SK-N-DZ (cell line): ENCODE measurements at regions not wholly inside any gene's neighbourhood (a gene's known extent, or its start where the extent isn't known, plus 50 kb on each side); places are given as distances from the start of the nearest gene placed in this dataset.

Experiments
- DNase-seq: peaks from one replicate; pipeline ENCODE4 v3.0.0-alpha.2; 2015; ENCODE audit warnings: low spot score

- no peak for DNase-seq
Measured at GRCh38 chr6:95780037-95780436, 202.7 kb downstream of the MANEA start.

GRCh38 chr6:95784019-95784418 lies 206.7 kb downstream of the MANEA start:
- no peak for DNase-seq

- no peak for DNase-seq
Measured at GRCh38 chr6:95784869-95785268, 207.5 kb downstream of the MANEA start.

DNA sequence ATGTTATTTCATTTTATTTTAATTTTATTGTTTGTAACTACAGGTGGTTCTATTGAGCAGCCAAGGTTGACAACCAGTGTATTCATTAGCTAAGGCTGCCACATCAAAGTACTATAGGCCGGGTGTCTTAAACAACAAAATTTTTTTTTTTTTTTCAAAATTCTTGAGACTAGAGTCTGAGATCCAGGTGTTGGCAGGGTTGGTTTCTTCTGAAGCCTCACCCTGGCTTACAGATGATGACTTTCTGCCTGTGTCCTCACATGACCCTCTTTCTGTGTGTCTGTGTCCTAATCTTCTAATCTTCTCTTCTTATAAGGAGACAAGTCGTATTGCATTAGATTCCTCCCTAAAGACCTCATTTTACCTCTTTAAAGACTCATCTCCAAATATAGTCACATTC lies 208.4 kb downstream of the MANEA start:
- DNase-seq: peak; percentile 66

DNA sequence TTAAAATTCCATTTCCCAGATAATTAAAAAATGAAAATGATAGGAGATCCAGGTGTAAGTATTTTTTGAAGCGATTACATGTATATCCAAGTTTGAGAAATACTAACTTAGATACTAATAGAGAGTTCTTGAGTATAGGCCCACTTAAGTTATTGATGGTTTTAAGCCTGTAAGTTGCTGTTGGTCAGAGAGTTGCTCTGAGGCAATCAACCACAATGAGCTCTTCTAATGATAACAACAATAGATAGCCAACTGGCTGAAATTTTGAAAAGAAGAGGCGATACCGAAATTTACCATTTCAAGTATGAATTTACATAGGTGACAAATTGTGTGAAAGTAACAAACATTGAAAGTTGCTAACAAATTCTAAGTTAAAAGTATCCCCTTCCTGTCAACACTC lies 209.5 kb downstream of the MANEA start:
- no peak for DNase-seq

- DNase-seq: no peak
Measured at GRCh38 chr6:95790787-95791186, 213.5 kb downstream of the MANEA start.

GRCh38 chr6:95794749-95795148 lies 217.4 kb downstream of the MANEA start:
- DNase-seq: no peak

- no peak for DNase-seq
Measured at GRCh38 chr6:95795927-95796326, 218.6 kb downstream of the MANEA start.

- no peak for DNase-seq
Measured at GRCh38 chr6:95797054-95797453, 218.7 kb upstream of the FUT9 start.

DNA sequence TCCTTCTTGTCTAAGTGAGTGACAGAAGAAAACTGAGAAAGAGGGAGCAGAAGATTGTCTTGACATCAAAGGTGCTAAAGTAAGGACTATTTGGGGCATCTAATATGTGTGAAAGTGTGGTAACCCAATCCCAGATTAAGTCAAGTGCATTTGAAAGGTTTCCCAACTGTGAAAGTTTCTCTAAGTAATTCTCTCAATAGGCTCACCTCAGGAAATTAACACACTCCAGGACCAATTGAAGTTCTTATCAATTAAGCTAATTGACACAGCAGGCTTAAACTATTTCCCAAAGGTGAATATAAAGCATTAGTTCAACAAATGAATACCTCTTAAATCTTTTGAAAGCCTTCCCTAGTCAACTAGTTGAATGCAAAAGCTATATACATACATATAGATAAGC lies 212.8 kb upstream of the FUT9 start:
- DNase-seq: no peak

DNA sequence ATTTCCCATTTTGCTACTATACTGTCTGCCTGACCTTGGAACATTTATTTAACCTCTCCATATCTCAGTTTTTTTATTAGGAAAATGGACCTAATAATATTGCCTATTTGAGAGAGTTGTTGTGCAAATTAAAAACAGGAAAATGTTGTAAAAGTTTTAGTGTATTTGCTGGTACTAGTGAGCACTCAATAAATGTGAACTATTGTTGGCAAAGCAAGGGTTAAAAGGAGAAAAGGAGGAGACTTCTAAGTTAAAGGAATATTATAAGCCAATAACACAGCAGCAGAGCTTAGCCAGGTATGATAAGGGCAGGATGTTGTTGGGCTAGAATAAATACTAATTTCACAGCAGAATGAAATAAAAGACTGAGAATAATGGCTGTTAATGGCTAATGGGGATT lies 211.9 kb upstream of the FUT9 start:
- DNase-seq: no peak

DNA sequence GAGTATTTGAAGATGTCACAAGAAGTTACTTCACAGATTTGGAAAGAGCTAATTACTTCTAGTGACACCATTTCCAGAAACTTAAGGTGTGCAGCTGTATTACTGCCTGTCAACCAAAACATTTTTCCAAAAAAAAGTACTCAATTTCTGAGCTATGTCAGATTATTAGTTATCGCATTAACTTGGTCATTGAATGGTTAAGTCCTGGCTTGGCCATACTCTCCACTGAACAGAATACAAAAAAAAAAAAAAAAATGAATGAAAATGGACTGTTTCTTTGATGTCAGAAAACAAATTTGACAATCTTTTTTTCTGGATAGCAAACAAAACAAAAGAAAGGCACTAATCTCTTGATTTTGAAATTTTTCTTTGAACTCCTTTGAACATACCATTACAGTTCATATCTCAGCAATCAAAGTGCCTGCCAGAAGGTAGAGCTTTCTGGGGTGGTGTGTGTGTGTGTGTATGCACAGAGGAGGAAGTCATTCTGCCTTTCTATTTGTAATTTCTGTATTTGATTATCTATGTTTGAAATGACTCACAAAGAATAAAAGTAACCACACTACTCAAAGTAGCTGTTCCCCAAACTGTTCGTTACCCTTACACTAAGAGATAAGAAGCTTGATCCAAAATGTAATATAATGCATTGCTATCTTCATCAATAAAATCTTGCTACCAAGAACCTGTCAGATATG lies 210.8 kb upstream of the FUT9 start:
- no peak for DNase-seq

GRCh38 chr6:95805699-95806098 lies 210.1 kb upstream of the FUT9 start:
- DNase-seq: no peak

DNA sequence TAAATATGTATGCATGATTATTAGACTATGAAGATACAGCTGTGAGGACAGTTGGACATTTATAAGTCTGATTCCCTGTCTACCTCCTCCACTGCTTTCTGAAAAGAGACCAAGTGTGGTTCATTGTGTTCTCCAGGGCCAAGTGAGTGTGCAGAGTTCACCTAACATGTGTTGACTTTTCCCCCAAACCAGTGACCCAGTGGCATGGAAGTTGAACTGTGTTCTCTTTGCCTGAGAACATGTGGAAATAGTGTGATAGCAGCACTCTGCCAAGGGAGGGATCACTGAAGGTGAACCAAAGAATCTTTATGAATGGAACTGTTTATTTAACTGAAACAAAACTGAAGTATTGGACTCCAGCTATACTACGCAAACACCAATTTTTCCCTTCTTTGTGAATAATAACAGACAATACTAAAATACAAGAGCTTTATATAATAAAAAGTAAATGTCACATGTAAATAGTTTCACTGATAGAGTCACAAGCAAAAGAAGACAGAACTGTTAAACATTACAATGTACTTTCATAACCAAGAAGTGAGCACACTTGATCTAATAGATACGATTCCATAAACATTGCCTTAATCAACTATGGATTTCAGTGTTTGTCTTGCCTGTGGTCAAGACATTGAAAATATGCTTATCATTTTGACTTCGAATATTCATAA lies 200.3 kb upstream of the FUT9 start:
- no peak for DNase-seq

GRCh38 chr6:95819461-95819860 lies 196.3 kb upstream of the FUT9 start:
- DNase-seq: no peak

GRCh38 chr6:95819939-95820338 lies 195.8 kb upstream of the FUT9 start:
- DNase-seq: peak; percentile 2

DNA sequence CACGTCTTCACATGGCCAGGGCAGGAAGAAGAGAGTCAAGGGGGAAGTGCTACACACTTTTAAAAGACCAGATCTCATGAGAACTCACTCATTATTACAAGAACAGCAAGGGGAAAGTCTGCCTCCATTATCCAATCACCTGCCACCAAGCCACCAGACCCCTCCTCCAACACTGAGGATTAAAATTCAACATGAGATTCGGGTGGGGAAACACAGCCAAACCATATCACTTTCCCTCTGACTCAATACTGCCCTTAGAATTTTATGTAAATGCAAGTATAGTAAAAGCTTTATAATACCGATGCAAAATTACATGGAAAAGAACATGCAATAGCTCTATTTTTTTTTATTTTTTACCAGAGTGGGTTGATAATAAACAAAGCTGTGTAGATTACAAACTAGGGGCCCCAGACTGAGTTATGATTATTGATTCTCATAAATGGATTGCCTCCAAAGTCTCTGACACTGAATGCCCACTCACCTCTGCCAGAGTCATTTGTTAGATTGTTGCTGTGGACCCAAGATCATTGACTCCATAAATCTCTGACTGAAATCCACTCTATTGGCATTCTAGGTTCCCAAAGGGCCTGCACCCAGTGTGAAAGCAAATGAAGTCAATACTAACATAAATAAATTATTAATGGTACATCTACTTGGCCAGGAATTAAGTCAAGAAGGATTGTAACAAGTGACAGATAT lies 184.8 kb upstream of the FUT9 start:
- no peak for DNase-seq

DNA sequence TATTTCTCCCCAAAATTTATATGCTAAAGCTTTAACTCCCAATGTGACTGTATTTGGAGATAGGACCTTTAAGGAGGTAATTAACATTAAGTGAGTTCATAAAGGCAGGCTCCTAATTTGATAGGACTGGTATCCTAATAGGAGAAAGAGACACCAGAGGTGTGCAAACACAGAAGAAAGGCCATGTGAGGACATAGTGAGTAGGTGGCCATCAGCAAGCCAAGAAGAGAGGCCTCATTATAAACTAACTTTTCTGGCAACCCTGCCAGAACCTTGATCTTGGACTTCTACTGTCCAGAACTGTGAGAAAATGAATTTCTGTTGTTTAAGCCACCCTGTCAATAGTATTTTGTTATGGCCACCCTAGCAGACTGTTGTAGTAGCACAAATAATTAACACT lies 177.9 kb upstream of the FUT9 start:
- DNase-seq: no peak

DNA sequence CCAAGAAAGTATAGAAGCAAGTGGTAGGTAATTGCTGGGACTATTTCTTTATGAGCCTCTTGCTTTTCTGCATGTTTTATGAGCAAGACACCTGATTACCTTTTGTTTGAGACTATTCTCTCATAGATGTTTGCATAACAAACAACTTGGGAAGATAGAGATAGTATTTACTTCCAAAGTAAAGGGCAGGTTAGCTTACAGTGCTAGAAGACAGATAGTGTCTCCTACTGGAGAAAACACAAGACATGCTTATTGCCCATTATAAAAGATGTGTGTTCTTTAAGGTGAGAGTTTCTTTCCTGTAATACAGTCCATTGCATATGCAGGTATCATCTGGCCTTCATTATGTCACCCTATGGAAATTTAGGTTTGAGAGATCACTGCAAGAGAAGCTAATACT lies 174.2 kb upstream of the FUT9 start:
- no peak for DNase-seq

DNA sequence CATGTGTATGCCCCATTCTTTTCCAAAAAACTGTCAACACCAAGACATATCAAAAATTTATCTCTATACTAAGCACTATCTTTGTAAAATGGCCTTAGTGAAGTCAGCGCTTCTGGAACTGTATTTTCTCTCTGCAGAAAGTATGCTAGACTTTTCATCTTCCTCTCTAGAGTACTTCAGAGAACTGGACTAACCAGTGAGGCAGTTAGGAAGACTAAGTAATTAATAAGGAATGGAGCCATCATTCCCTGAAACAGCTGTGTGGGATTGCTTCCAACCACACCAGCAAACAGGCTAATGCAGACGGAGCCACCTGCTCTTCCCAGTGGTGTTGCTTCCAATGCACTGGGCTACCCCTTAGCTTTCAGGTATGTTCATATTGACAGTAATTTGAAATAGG lies 169.1 kb upstream of the FUT9 start:
- no peak for DNase-seq

DNA sequence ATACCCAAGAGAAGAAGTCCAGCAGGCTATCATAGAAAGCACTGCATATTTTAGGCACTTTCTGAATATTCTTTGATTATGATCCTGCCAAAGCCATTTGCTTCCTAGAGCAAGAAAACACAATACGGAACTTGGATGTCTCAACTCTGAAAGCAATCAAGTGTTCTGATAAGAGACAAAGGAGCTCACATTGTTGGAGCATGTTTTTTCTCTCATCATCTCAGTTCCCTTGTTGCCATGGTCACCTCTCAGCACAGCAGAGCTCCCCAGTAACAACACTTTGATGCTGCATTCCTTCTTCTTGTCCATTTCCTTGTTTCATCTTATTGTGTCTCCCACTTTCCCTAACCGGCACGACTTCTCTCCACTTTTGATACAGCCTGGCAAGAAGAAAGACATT lies 168.7 kb upstream of the FUT9 start:
- DNase-seq: peak; percentile 4

DNA sequence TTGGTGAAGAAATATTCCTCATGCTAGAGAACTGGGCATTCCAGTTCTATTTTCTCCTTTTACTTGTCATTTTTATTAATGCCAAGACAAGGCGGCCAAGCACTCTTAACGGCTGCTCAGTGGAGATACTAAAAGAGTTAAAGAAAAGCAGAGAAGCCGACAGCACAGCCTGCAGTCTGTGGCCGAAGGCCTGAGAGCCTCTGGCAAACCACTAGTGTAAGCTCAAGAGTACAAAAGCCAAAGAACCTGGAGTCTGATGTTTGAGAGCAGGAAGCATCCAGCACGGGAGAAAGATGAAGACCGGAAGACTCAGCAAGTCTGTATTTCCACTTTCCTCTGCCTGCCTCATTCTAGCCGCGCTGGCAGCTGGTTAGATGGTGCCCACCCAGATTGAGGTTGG lies 167.1 kb upstream of the FUT9 start:
- DNase-seq: no peak

GRCh38 chr6:95856876-95857364 lies 158.9 kb upstream of the FUT9 start:
- DNase-seq: no peak
